IPS DF 19.7 (cell line): ENCODE measurements at regions not wholly inside any gene's neighbourhood (a gene's known extent, or its start where the extent isn't known, plus 50 kb on each side); places are given as distances from the start of the nearest gene placed in this dataset.

ENCODE experiments used
- DNase-seq: peaks from one replicate; pipeline ENCODE4 v3.0.0-alpha.2; 2013; ENCODE audit warnings: low read depth, low spot score

GRCh38 chr17:33640629-33641028 lies 347.5 kb upstream of the ASIC2 start:
- DNase-seq: no peak

GRCh38 chr17:33642002-33642401 lies 348.9 kb upstream of the ASIC2 start:
- no peak for DNase-seq

GRCh38 chr17:33647956-33648355 lies 354.9 kb upstream of the ASIC2 start:
- DNase-seq: no peak

- DNase-seq: no peak
Measured at GRCh38 chr17:33650304-33650703, 357.2 kb upstream of the ASIC2 start.

GRCh38 chr17:33651686-33652085 lies 358.6 kb upstream of the ASIC2 start:
- DNase-seq: peak; percentile 35

- DNase-seq: no peak
Measured at GRCh38 chr17:33652731-33653398, 359.8 kb upstream of the ASIC2 start.

- no peak for DNase-seq
Measured at GRCh38 chr17:33653399-33653788, 360.3 kb upstream of the ASIC2 start.

GRCh38 chr17:33657181-33657580 lies 364.1 kb upstream of the ASIC2 start:
- DNase-seq: no peak

- DNase-seq: no peak
Measured at GRCh38 chr17:33661975-33662374, 368.9 kb upstream of the ASIC2 start.

- no peak for DNase-seq
Measured at GRCh38 chr17:33664116-33664840, 371.2 kb upstream of the ASIC2 start.

- no peak for DNase-seq
Measured at GRCh38 chr17:33667052-33667509, 374.0 kb upstream of the ASIC2 start.

GRCh38 chr17:33667671-33668070 lies 374.6 kb upstream of the ASIC2 start:
- DNase-seq: no peak

- no peak for DNase-seq
Measured at GRCh38 chr17:33668516-33668915, 375.4 kb upstream of the ASIC2 start.

GRCh38 chr17:33671491-33671890 lies 378.4 kb upstream of the ASIC2 start:
- DNase-seq: no peak

GRCh38 chr17:33674685-33675084 lies 381.6 kb upstream of the ASIC2 start:
- DNase-seq: no peak

- no peak for DNase-seq
Measured at GRCh38 chr17:33676444-33676843, 383.3 kb upstream of the ASIC2 start.

GRCh38 chr17:33679595-33679994 lies 386.5 kb upstream of the ASIC2 start:
- no peak for DNase-seq

- no peak for DNase-seq
Measured at GRCh38 chr17:33680472-33680871, 387.4 kb upstream of the ASIC2 start.

- no peak for DNase-seq
Measured at GRCh38 chr17:33682599-33682998, 389.5 kb upstream of the ASIC2 start.

GRCh38 chr17:33684735-33685134 lies 391.6 kb upstream of the ASIC2 start:
- no peak for DNase-seq

- DNase-seq: no peak
Measured at GRCh38 chr17:33686171-33686570, 393.1 kb upstream of the ASIC2 start.

- DNase-seq: no peak
Measured at GRCh38 chr17:33687831-33688230, 394.7 kb upstream of the ASIC2 start.

- no peak for DNase-seq
Measured at GRCh38 chr17:33688771-33689170, 395.7 kb upstream of the ASIC2 start.
